HUES48 (cell line): ENCODE measurements at regions not wholly inside any gene's neighbourhood (a gene's known extent, or its start where the extent isn't known, plus 50 kb on each side); places are given as distances from the start of the nearest gene placed in this dataset.
A peak's percentile ranks its signal among the peaks of the same experiment; 100 is the strongest.

Experiments used
- H3K27ac ChIP-seq: one replicate; pipeline ENCODE4 v1.7.0; 2013; ENCODE audit warnings: low read depth, low read length, inconsistent platforms
- H3K27me3 ChIP-seq: 2 replicates; pipeline ENCODE4 v1.6.1; 2013; ENCODE audit warnings: mild to moderate bottlenecking, low read length; ENCODE audit not compliant: control insufficient read depth, insufficient read depth
- H3K36me3 ChIP-seq: 2 replicates; pipeline ENCODE4 v1.6.1; 2013; ENCODE audit warnings: low read length; ENCODE audit not compliant: control insufficient read depth, insufficient read depth
- H3K4me1 ChIP-seq: 2 replicates; pipeline ENCODE4 v1.6.1; 2013; ENCODE audit warnings: mild to moderate bottlenecking, low read length; ENCODE audit not compliant: control insufficient read depth, insufficient read depth
- H3K4me3 ChIP-seq: 2 replicates; pipeline ENCODE4 v1.5.1; 2013; ENCODE audit warnings: mild to moderate bottlenecking, low read depth, low read length
- H3K9ac ChIP-seq: 2 replicates; pipeline ENCODE4 v1.6.1; 2013; ENCODE audit warnings: mild to moderate bottlenecking, low read depth, low read length, moderate library complexity
- H3K9me3 ChIP-seq: 2 replicates; pipeline ENCODE4 v1.6.1; 2013; ENCODE audit warnings: low read length; ENCODE audit not compliant: control insufficient read depth, insufficient read depth

DNA sequence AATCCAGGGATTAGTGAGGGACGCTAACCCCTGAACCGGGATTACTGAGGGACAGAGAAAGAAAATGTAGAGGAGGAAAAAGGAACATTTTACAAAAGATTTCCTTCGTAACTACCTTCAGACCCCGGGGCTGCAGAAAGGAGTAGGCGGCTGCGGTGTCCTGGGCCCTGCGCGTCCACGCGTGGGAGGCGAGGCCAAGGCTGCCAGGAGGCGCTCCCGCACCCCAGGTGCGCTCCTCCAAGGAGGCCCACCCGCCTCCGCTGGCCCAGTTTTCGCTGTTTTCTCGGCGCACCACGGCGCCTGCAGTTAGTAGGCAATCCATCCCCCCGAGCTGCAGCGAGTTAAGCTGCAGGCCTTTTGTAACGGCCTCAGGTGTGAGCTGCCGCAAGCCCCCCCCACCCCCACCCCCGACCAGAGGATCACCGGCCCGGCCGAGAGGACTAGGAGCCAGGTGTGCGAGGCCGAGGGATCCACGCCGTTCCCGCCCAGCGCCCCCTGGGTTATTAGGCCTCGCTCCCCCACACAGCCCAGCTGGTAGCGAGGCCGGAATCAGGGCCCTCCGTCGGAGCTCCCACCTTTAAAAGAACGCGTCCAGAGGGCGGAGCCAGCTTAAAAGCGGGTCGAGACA, 380.3 kb upstream of the ARID1B start:
- H3K27ac ChIP-seq: no peak overlapping the region
- H3K9ac ChIP-seq: no peak overlapping the region
- no peaks in the 10 kb centered on the region for H3K36me3 ChIP-seq
- H3K9me3 ChIP-seq: no peaks in the 10 kb centered on the region
- no peaks in the 10 kb centered on the region for H3K27me3 ChIP-seq
- H3K4me3 ChIP-seq: peak overlapping the region; percentile 43; the same call in 1 of the 2 replicates
- H3K4me1 ChIP-seq: peaks cover 21% of the 10 kb centered on the region

DNA sequence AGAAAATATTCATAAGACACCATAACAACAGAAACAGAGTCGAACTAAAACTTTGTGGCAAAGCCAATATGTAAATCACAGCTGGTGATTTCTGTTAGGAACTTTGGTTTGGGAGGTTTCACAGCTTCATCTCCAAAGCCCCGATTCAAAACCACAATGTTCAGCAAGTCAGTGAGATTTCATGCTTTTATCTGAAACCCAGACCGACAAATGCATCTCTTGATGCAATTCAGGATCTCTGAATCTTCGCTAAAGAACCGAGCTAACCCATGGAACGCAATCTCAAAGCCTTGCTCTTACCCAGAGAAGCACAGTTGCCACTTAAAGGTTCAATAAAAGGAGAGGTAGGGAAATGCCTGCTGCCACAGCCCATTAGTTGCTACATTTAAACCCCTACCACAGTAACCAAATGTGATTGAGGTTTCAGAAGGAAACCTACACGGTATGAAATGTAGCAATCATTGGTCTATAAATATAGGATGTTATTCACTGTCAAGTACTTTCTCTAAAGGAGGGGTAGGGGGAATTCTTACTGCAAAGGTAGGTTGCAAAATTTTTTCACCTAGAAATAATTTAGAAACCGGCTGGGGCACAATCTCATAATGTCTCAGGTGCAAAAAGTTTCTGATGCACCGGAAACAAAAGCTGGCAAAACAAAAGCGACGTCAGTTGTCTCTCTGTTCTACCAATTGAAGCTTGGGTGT, 381.0 kb upstream of the ARID1B start:
- H3K4me1 ChIP-seq: peaks cover 26% of the 10 kb centered on the region
- no peak overlapping the region for H3K4me3 ChIP-seq
- H3K27ac ChIP-seq: no peak overlapping the region
- no peaks in the 10 kb centered on the region for H3K27me3 ChIP-seq
- no peak overlapping the region for H3K9ac ChIP-seq
- H3K9me3 ChIP-seq: no peaks in the 10 kb centered on the region
- H3K36me3 ChIP-seq: no peaks in the 10 kb centered on the region

- Histone ChIP-seq H3K36me3 (no peaks in the 10 kb centered on the region), H3K4me1 (peaks cover 34% of the 10 kb centered on the region), H3K4me3 (no peak overlapping the region), H3K27ac (no peak overlapping the region), H3K9ac (no peak overlapping the region), H3K9me3 (no peaks in the 10 kb centered on the region), H3K27me3 (no peaks in the 10 kb centered on the region)
Measured at GRCh38 chr6:156395276-156395675, 381.9 kb upstream of the ARID1B start.

DNA sequence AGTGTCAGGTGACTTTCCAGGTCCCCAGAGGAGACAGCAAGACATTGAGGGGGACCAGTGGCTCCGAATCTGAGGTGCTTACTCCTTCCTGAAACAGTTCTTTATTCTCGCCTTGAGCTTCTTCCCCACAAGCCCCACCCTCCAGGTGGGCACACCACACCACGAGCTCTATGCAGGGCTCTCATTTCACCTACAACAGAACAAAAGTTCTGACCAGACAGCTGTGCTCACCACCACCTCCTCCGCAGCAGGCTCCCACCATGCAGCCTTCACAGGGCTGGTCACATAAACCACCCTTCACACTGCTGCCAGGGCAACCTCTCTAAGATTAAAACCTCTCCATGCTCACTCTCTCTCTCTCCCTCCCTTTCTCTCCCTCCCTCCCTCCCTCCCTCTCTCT, 384.5 kb upstream of the ARID1B start:
- Histone ChIP-seq H3K27me3 (no peaks in the 10 kb centered on the region), H3K36me3 (no peaks in the 10 kb centered on the region), H3K4me3 (no peak overlapping the region), H3K9ac (no peak overlapping the region), H3K9me3 (no peaks in the 10 kb centered on the region), H3K27ac (no peak overlapping the region), H3K4me1 (peaks cover 34% of the 10 kb centered on the region)

- H3K9ac ChIP-seq: no peak overlapping the region
- no peak overlapping the region for H3K4me3 ChIP-seq
- H3K27ac ChIP-seq: no peak overlapping the region
- no peaks in the 10 kb centered on the region for H3K27me3 ChIP-seq
- no peaks in the 10 kb centered on the region for H3K36me3 ChIP-seq
- no peaks in the 10 kb centered on the region for H3K9me3 ChIP-seq
- peaks cover 34% of the 10 kb centered on the region for H3K4me1 ChIP-seq
Measured at GRCh38 chr6:156391977-156392376, 385.2 kb upstream of the ARID1B start.

DNA sequence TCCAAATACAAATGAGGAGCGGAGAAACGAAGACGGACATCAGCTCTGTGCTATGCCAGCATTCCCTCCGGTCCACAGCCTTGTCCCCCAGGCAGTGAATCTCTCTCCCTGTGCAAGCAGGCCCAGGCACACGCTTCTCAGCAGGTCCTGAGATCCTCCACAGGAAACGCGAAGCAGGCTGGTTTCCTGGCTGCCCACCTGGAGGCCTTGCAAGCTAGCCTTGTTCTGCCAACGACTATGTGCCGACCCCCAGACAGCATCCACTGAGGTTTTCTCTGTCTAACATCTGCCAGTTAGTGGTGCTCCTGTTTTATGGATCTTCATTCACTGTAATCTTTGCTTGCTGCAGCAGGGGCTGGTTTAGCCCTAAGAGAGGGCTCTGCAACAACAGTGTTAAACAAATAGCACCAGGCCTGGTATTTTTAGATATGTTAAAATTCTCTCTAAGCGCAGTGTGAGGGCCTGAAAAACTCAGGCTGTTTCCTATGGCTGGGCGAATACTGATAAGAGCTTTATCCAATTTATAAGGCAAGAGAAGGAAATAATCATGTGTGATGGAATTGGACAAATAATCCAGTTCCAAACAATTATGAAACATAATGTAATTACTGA, 386.0 kb upstream of the ARID1B start:
- no peak overlapping the region for H3K27ac ChIP-seq
- H3K4me1 ChIP-seq: peaks cover 27% of the 10 kb centered on the region
- H3K27me3 ChIP-seq: no peaks in the 10 kb centered on the region
- no peaks in the 10 kb centered on the region for H3K9me3 ChIP-seq
- 0 out of 2 replicates have a peak overlapping the region, but pooled peaks have one; percentile 12 for H3K9ac ChIP-seq
- no peak overlapping the region for H3K4me3 ChIP-seq
- H3K36me3 ChIP-seq: no peaks in the 10 kb centered on the region

DNA sequence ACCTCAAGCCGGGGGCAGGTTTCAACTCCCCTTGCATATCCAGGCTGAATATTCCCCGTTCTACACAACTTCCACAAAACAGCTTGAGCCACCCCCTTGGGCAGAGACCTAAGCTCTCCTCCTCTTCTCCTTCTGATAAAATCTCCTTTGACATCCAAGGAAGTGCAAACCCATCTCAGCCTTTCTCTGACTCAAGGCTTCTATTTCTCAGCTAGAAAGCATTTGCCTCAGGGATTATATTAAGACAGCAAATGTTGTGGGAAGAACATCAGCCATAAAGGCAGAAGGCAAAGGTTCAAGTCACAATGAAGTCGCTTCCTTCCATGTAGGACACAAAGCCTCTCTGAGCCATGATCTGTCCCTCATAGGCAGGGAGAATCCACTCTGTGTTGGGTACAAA, 386.6 kb upstream of the ARID1B start:
- no peaks in the 10 kb centered on the region for H3K9me3 ChIP-seq
- no peaks in the 10 kb centered on the region for H3K27me3 ChIP-seq
- H3K4me1 ChIP-seq: peaks cover 24% of the 10 kb centered on the region
- no peaks in the 10 kb centered on the region for H3K36me3 ChIP-seq
- H3K27ac ChIP-seq: no peak overlapping the region
- 0 out of 2 replicates have a peak overlapping the region, but pooled peaks have one; percentile 12 for H3K9ac ChIP-seq
- H3K4me3 ChIP-seq: no peak overlapping the region

DNA sequence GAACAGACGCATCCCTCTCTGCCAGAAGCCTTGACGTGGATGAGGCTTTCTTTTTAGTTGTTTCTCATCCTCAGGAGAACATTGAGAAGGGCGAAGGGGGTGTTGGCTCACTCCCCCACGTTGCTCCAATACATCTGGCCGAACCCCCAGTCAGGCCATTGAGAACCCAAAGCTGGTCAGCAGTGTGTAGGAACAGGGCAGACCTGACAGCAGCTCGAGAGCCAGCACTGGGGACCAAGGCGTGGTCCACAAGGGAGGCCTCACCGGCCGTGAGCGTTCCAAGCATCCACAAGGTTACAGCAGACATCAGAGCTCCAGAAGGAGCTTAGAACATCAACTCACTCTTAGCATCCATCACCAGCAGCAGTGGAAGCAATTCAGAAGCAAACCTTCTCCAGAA, 387.9 kb upstream of the ARID1B start:
- Histone ChIP-seq H3K9me3 (no peaks in the 10 kb centered on the region), H3K4me3 (no peak overlapping the region), H3K9ac (no peak overlapping the region), H3K36me3 (no peaks in the 10 kb centered on the region), H3K27ac (no peak overlapping the region), H3K4me1 (peaks cover 18% of the 10 kb centered on the region), H3K27me3 (no peaks in the 10 kb centered on the region)

GRCh38 chr6:156387472-156387871, 389.7 kb upstream of the ARID1B start:
- peaks cover 16% of the 10 kb centered on the region for H3K4me1 ChIP-seq

DNA sequence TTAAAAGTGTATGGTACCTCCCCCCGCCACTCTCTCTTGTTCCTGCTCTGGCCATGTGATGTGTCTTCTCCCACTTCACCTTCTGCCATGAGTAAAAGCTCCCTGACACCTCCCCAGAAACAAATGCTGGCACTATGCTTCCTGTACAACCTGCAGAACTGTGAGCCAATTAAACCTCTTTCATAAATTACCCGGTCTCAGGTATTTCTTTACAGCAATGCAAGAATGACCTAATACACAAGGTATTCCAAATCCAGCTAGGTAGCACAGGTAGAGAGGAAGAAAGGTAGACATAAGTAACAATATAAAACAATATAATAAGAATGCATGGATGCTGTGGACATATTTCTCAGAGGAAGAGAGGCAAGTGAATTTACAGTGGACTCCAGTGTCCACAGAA, 394.1 kb upstream of the ARID1B start:
- Histone ChIP-seq H3K27me3 (no peaks in the 10 kb centered on the region), H3K4me1 (peaks cover 5% of the 10 kb centered on the region; the same call in 1 of the 2 replicates), H3K36me3 (no peaks in the 10 kb centered on the region), H3K9ac (no peak overlapping the region), H3K4me3 (no peak overlapping the region), H3K9me3 (no peaks in the 10 kb centered on the region), H3K27ac (no peak overlapping the region)

More at GRCh38 chr6:156387472-156387871, 389.7 kb upstream of the ARID1B start:
- no peaks in the 10 kb centered on the region for H3K36me3 ChIP-seq
- H3K9ac ChIP-seq: no peak overlapping the region
- H3K27ac ChIP-seq: no peak overlapping the region
- no peaks in the 10 kb centered on the region for H3K27me3 ChIP-seq
- H3K4me3 ChIP-seq: no peak overlapping the region
- no peaks in the 10 kb centered on the region for H3K9me3 ChIP-seq
